HCT116 (cell line): ENCODE measurements at regions not wholly inside any gene's neighbourhood (a gene's known extent, or its start where the extent isn't known, plus 50 kb on each side); places are given as distances from the start of the nearest gene placed in this dataset.
A peak's percentile ranks its signal among the peaks of the same experiment; 100 is the strongest.

ENCODE experiments used
- ATAC-seq: fragments of 200-7000 bp; cut with Tn5 transposase; 2 replicates; pipeline ENCODE4 v1.9.1; 2020; ENCODE audit warnings: mild to moderate bottlenecking, moderate library complexity
- BruUV-seq: library from RNA; stranded (reverse); fragments of 400-500 nt; replicated peaks from 2 replicates; lab custom pipeline; 2021; lab: Mats Ljungman, UMichigan
- CTCF ChIA-PET: fragments of 300-600 bp; sonication (Branson Sonifier 250); formaldehyde crosslinking; loops from one replicate; lab custom pipeline; 2021; ENCODE audit warnings: antibody characterized with exemption; lab: Charles Lee
- POLR2A ChIA-PET: fragments of 300-600, 350-600 bp; sonication (Branson Sonifier 250); formaldehyde crosslinking; loops from one replicate; lab custom pipeline; 2021; ENCODE audit warnings: antibody characterized with exemption; lab: Charles Lee
- RAD21 ChIA-PET, 2 experiments: fragments of 300-600 bp; sonication (Branson Sonifier 250); formaldehyde crosslinking; loops; one replicate each; lab custom pipeline; 2023; ENCODE audit warnings: low total read pairs in 2 of 2; ENCODE audit not compliant: uncharacterized antibody in 2 of 2, unreplicated experiment in 2 of 2, low non-redundant PET in 1 of 2; lab: Charles Lee
- DNase-seq: peaks from one replicate; pipeline ENCODE4 v3.0.0-alpha.2; 2010; ENCODE audit warnings: low read depth, low spot score
- H2AFZ ChIP-seq: fragments of 200-600 bp; shearing (Covaris generic), sonication (generic); 2 replicates; pipeline ENCODE4 v1.6.1; 2017; ENCODE audit warnings: low read depth, mixed run types, mixed read lengths, antibody characterized with exemption, low read length; ENCODE audit not compliant: poor library complexity, severe bottlenecking
- H3K27ac ChIP-seq: 2 replicates; pipeline ENCODE4 v1.5.1; 2012; ENCODE audit warnings: low read depth, low read length
- H3K27me3 ChIP-seq: fragments of 200-600 bp; sonication (generic); 2 replicates; pipeline ENCODE4 v1.6.1; 2016; ENCODE audit warnings: mixed run types, low read length, mixed read lengths; ENCODE audit not compliant: insufficient read depth
- H3K36me3 ChIP-seq, 2 experiments: fragments of 200-500 bp in 1 of 2; fragments of 200-600 bp in 1 of 2; sonication (Bioruptor generic) in 1 of 2; sonication (generic) in 1 of 2; 2 replicates each; pipeline versions ENCODE4 v1.5.1 to v1.6.1; 2014 to 2016; ENCODE audit warnings: low read length in 2 of 2, inconsistent platforms in 1 of 2, mixed read lengths in 1 of 2, mixed run types in 1 of 2; ENCODE audit not compliant: insufficient read depth in 2 of 2, control insufficient read depth in 1 of 2
- H3K4me1 ChIP-seq, 2 experiments: fragments of 200-600 bp in 1 of 2; sonication (generic) in 1 of 2; 2 replicates each; pipeline versions ENCODE4 v1.5.1 to v1.6.1; 2012 to 2017; ENCODE audit warnings: low read length in 2 of 2, inconsistent platforms in 1 of 2, mild to moderate bottlenecking in 1 of 2, mixed read lengths in 1 of 2, mixed run types in 1 of 2, moderate library complexity in 1 of 2; ENCODE audit not compliant: insufficient read depth in 2 of 2, control insufficient read depth in 1 of 2
- H3K4me2 ChIP-seq: fragments of 200-600 bp; sonication (generic); 2 replicates; pipeline ENCODE4 v1.6.1; 2017; ENCODE audit warnings: mixed run types, low read length, mixed read lengths
- H3K4me3 ChIP-seq, 2 experiments: fragments of 200-600 bp in 1 of 2; sonication (generic) in 1 of 2; replicated peaks in 1 of 2; 2 replicates each; pipeline ENCODE4 v1.5.1; 2011 to 2016; ENCODE audit warnings: low read length in 2 of 2, control low read depth in 1 of 2, low read depth in 1 of 2, mild to moderate bottlenecking in 1 of 2, mixed read lengths in 1 of 2, mixed run types in 1 of 2
- H3K79me2 ChIP-seq: fragments of 200-600 bp; sonication (generic); 2 replicates; pipeline ENCODE4 v1.6.1; 2017; ENCODE audit warnings: mild to moderate bottlenecking, mixed run types, low read length, moderate library complexity, mixed read lengths; ENCODE audit not compliant: insufficient read depth
- H3K9ac ChIP-seq: fragments of 200-600 bp; sonication (generic); 2 replicates; pipeline ENCODE4 v1.6.1; 2016; ENCODE audit warnings: low read length, mixed read lengths
- H3K9me2 ChIP-seq: fragments of 200-600 bp; sonication (generic), shearing (Covaris generic); 2 replicates; pipeline ENCODE4 v1.6.1; 2017; ENCODE audit warnings: mixed run types, mild to moderate bottlenecking, moderate library complexity; ENCODE audit not compliant: insufficient read depth
- H3K9me3 ChIP-seq, 2 experiments: fragments of 200-500 bp in 1 of 2; fragments of 200-600 bp in 1 of 2; sonication (Bioruptor generic) in 1 of 2; sonication (generic) in 1 of 2; 2 replicates each; pipeline ENCODE4 v1.6.1; 2014 to 2017; ENCODE audit warnings: low read length in 2 of 2, mixed read lengths in 2 of 2, inconsistent platforms in 1 of 2, low read depth in 1 of 2, mild to moderate bottlenecking in 1 of 2, mixed run types in 1 of 2, moderate library complexity in 1 of 2; ENCODE audit not compliant: control insufficient read depth in 1 of 2, insufficient read depth in 1 of 2
- H4K20me1 ChIP-seq: fragments of 200-600 bp; sonication (generic), shearing (Covaris generic); 2 replicates; pipeline ENCODE4 v1.6.1; 2017; ENCODE audit warnings: mixed run types, mild to moderate bottlenecking, moderate library complexity; ENCODE audit not compliant: insufficient read depth
- CBX3 ChIP-seq: IDR thresholded peaks from 2 replicates; pipeline ENCODE4 v1.6.1; 2012; ENCODE audit warnings: low read depth
- CTCF ChIP-seq, 3 experiments: fragments of 200-600 bp in 1 of 3; sonication (generic) in 1 of 3; IDR thresholded peaks in 2 of 3; conservative IDR thresholded peaks in 1 of 3; 2 replicates each; pipeline ENCODE4 v1.5.1; 2012 to 2017; ENCODE audit warnings: low read depth in 2 of 3, low read length in 2 of 3, antibody characterized with exemption in 1 of 3, borderline replicate concordance in 1 of 3, control low read depth in 1 of 3, mild to moderate bottlenecking in 1 of 3, mixed read lengths in 1 of 3, mixed run types in 1 of 3, moderate library complexity in 1 of 3; ENCODE audit not compliant: insufficient read depth in 1 of 3
- EZH2phosphoT487 ChIP-seq: fragments of 200-600 bp; IDR thresholded peaks from 2 replicates; pipeline ENCODE4 v1.6.1; 2018; ENCODE audit warnings: antibody characterized with exemption, borderline replicate concordance
- FOSL1 ChIP-seq: IDR thresholded peaks from 2 replicates; pipeline ENCODE4 v1.6.1; 2012; ENCODE audit warnings: low read depth
- JUND ChIP-seq: IDR thresholded peaks from 2 replicates; pipeline ENCODE4 v1.6.1; 2012
- POLR2A ChIP-seq: IDR thresholded peaks from 2 replicates; pipeline ENCODE4 v1.7.0; 2011; ENCODE audit warnings: borderline replicate concordance; ENCODE audit not compliant: insufficient read depth, insufficient read length; ENCODE audit errors: extremely low read depth
- SIN3A ChIP-seq: IDR thresholded peaks from 2 replicates; pipeline ENCODE4 v1.6.1; 2012; ENCODE audit warnings: low read depth
- SP1 ChIP-seq: IDR thresholded peaks from 2 replicates; pipeline ENCODE4 v1.6.1; 2012; ENCODE audit warnings: low read depth
- intact Hi-C: fragments of 100-400 bp; cut with micrococcal nuclease; formaldehyde crosslinking; loops from 2 replicates; pipeline ENCODE4 v1.10.0; 2022

GRCh38 chr12:75774261-75775052, 257.1 kb downstream of the PHLDA1 start (continued):
- no peak for TF ChIP-seq CTCF (IDR thresholded peaks at IDR 0.05 in 2 of 3, conservative IDR thresholded peaks at IDR 0.05 in 1 of 3; ENCODE audit: borderline replicate concordance in 1 of 3, insufficient read depth in 1 of 3, low read depth in 2 of 3, low read length in 2 of 3)

GRCh38 chr12:75773377-75773776, 258.2 kb downstream of the PHLDA1 start:
- no peaks in the 10 kb centered on the region for H3K36me3 ChIP-seq
- no peaks in the 10 kb centered on the region for H4K20me1 ChIP-seq
- RAD21 ChIA-PET = no interaction called here
- BruUV-seq = no TSS peak
- H3K27me3 ChIP-seq = no peaks in the 10 kb centered on the region
- TF ChIP-seq POLR2A (no peak), CBX3 (no peak), SP1 (no peak), EZH2phosphoT487 (no peak), SIN3A (no peak), FOSL1 (no peak), JUND (no peak), CTCF (IDR thresholded peaks at IDR 0.05 in 2 of 3, conservative IDR thresholded peaks at IDR 0.05 in 1 of 3; ENCODE audit: borderline replicate concordance in 1 of 3, insufficient read depth in 1 of 3, low read depth in 2 of 3, low read length in 2 of 3) (no peak)
- TF ChIP-seq, all 23 proteins: peak for 0
- H3K79me2 ChIP-seq = no peaks in the 10 kb centered on the region
- ChIA-PET POLR2A (interaction anchor here (1.5 kb wide), 1 partner anchor 254 kb away, joined by 3 read pairs; no protein-coding TSS in a partner anchor), CTCF (no interaction called here)
- peaks cover 51 to 90% of the 10 kb centered on the region in 2 experiments for H3K4me1 ChIP-seq
- no peak for DNase-seq
- no peak overlapping the region for H3K9ac ChIP-seq
- H3K9me3 ChIP-seq = no peaks in the 10 kb centered on the region
- no peak overlapping the region for H3K4me3 ChIP-seq
- H2AFZ ChIP-seq = no peak overlapping the region
- ATAC-seq = no peak
- peak overlapping the region; percentile 100 for H3K27ac ChIP-seq
- intact Hi-C loops = no loop called here
- no peak overlapping the region for H3K4me2 ChIP-seq
- H3K9me2 ChIP-seq = no peaks in the 10 kb centered on the region
